Kidney glomerular epithelial cell (primary cell): ENCODE measurements at regions not wholly inside any gene's neighbourhood (a gene's known extent, or its start where the extent isn't known, plus 50 kb on each side); places are given as distances from the start of the nearest gene placed in this dataset.
"Not testable (repeated sequence)": the region's sequence is repeated elsewhere in the genome, so short reads cannot be mapped to it uniquely, and the experiment has no call there.

ENCODE experiments used
- DNase-seq: peaks from one replicate; lab custom pipeline; 2025; lab: John Stamatoyannopoulos, UW

DNA sequence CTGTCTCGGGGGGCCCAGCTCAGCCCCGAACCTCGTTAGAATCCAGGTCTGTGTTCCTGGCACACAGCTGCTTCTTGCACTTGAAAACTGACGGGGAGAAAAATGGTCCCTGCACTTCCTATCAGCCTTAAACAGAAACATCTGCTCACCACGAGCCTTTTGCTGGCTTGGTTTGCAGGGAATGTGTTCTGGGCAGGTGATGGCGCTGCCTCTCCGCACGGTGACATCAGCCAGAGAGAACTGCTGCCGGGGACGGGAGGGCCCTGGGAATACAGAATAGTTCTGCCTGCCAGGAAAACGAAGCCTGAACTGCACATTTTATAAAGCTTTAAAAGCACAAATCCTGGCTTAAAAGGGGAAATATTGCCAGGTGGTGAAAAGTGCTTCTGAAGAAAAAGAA is 622.5 kb downstream of the TYW1 start:
- DNase-seq = no peak

DNA sequence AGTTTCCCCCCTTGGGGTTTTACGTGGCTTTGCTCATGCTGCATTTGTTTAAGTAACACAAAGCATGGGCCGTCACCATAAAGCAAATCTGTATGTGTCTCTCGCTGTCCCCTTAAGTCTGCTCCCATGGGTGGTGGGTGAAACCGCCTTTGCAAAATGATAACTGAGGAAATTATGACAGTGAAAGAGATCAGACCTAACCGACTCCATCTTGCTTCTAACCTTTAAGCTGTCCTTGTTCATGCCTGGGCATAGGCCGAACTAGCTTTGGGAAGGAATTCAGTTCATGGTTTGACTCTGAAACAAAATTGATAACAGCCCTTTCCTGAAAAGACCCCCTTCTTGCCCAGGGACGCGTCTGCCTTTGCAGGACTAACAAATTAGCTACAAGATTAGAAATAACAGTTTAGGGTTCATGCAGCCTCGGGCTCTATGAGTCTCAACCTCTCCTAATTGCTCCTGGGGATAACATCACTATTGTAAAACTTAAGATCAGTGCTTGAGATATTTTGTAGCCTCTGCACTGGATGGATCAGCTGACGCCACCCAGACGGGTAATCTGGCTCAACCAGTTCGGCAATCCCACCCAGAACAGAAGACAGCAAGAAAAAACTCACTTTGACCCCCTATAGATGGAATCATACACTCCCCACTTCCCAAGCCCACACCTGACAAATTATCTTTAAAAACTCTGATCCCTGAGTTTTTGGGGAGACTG is 623.7 kb downstream of the TYW1 start:
- DNase-seq = no peak

DNA sequence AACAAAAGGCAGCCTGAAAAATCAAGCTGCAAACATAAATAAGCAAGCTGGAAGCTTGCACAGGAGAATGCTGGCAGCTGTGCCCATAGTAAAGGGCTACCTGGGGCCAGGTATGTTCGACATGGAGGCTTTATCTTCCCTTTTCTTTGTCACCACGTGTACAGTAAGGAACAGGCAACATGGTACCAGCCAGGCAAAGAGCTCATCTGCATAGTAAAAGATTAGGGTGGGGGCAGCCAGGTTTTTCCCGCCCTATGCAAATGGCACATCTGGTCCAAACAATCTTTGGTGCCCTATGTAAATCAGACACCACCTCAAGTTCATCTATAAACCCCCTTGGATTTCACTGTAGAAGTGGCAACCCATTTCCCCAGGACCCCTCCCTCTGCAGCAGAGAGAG is 625.1 kb downstream of the TYW1 start:
- no peak for DNase-seq

DNA sequence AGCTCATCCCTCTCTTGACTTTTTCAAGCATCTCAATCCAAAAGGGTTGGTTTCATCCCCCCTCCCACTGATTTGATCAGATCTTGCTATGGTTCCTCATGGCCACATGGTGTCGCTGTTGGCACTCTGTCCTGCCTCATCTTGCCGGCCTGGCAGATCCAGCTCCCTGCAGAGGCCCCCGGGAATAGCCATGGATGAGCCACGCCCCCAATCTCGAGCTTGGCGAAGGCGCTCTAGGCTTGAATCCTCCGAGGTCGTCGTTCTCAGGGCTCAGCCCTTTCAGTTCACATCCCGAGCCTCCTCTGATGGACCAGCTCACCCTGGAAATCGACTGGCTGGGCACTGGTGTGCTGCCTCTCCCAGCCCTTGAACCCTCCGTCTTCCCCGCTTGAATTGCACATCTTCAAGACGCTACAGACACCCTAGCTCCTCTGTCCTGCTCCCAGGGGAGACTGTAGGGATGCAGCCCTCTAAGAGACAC is 628.7 kb downstream of the TYW1 start:
- peak; percentile 25 for DNase-seq

DNA sequence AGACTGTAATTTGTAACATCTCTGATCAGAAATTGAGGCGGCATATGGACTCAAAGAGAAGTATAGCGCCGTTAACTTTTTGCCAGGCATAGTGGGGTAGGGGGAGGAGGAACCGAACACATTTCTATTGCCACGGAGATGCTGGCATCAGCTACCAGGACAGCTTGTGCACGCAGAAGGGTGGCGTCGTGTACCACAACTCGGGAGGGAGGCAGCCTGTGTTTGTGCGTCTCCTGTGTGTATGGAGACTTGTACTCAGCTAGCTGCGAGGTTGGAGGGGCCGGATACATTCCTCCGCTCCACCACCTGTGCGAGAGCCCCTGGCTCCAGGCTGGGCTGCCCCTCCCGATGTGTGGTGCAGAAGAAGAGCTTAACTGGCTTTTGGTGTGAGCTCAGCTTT is 634.8 kb downstream of the TYW1 start:
- DNase-seq = no peak

DNA sequence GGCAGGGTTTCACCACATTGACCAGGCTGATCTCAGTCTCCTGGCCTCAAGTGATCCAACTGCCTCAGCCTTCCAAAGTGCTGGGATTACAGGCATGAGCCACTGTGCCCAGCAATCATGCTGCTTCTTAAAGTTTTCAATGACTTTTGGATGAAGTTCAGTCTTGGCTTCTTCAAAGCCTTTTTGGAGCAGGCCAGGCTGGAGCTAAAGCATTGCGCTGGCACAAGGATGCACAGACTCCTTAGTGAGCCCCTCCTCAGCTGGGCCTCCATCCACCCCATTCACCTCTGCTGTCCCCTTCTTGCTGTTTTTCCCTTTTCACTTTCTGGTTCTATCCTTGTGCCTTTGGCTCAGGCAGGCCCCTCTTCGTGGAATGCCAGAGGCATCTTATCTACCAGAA is 638.6 kb downstream of the TYW1 start:
- DNase-seq = no peak

DNA sequence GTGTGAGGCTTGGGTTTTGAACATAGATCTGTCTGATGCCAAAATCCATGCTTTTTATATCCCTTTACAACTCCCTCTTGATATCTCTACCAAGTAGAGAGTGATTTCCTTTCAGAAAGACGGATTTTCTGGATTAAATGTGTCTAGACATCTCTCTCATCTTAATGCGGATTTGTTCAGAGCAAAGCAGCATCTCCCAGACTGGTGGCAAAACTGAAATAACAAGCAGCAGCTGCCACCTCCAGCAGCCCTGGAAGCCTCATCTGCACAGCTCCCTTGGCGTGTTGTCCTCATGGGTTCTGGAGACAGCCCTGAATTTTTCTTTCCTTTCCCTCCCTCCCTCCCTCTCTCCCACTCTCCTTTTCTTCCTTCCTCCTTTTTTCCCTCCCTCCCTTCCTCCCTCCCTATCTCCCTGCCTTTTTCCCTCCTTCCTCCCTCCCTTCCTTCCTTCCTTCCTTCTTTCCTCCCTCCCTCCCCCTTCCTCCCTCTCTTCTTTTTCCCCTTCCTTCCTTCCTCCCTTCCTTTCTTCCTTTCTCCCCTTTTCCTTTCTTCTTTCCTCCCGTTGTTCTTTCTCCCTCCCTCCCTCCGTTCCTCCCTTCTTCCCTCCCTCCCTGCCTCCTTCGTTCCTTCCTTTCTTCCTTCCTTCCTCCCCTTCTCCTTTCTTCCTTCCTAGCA is 639.9 kb downstream of the TYW1 start:
- DNase-seq = no peak

DNA sequence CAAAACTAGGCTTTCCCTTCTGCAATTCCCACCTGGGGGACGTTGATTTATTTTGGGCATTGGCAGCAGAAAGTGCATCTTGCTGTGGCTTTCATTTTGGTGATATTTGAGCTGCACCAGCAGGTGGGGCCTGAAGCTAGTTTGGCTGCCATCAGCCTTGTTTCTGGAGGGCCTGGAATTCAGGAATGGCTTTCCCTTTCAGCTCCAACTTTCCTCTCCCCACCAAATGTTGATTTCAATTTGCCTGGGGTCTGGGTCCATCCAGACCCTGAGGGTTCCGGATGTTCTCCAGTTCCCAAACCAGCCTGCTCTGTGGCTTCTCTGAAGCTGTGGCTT is 640.4 kb downstream of the TYW1 start:
- no peak for DNase-seq

DNA sequence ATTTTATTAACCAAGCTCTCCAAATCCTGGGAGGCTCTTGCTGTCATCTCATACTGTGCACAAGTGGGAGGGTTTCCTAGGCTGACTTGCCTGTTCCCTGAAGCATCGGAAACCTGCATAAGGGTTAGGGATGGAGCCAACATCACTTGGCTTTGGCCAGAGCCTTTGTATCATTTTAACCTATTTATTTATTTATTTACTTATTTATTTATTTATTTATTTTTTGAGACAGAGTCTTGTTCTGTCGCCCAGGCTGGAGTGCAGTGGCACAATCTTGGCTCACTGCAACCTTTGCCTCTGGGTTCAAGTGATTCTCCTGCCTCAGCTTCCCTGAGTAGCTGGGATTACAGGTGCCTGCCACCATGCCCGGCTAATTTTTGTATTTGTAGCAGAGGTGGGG is 645.9 kb downstream of the TYW1 start:
- not testable (repeated sequence) for DNase-seq

DNA sequence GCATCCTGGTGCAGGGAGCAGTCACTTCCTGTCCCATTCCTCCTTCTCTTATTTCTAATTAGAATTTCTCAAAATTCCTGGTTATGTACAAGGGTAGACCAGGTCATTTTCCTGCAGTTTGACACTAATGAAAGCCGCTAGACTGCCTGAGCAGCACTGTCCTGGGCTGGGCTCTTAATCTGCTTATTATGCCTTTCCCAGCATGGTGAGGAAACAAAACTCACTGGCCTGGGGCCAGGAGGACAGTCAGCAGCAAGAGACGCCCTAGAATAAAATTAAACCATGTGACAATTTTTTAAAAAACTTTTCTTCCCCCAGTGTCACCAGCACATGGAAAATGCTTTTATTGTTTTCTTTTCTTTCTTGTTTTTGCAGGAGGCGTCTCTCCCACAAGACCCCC is 647.5 kb downstream of the TYW1 start:
- no peak for DNase-seq

DNA sequence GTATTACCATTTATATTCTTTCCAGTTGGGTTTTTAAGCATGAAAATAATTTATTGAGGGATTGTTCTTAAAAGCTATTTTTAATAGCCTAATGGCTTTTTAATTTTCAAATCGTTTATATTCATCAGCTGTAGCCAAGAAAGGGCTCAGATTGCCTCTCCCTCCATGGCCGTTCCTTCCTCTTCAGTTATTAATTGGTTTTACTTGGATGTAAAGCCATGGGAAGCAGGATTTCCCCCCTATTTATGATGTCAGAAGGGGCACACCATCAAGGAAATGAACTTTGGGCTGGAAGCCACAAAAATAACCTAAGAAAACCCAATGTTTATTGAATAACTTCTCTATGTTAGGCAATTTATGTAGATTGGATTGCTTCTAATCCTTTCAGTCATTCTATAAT is 656.3 kb downstream of the TYW1 start:
- no peak for DNase-seq

DNA sequence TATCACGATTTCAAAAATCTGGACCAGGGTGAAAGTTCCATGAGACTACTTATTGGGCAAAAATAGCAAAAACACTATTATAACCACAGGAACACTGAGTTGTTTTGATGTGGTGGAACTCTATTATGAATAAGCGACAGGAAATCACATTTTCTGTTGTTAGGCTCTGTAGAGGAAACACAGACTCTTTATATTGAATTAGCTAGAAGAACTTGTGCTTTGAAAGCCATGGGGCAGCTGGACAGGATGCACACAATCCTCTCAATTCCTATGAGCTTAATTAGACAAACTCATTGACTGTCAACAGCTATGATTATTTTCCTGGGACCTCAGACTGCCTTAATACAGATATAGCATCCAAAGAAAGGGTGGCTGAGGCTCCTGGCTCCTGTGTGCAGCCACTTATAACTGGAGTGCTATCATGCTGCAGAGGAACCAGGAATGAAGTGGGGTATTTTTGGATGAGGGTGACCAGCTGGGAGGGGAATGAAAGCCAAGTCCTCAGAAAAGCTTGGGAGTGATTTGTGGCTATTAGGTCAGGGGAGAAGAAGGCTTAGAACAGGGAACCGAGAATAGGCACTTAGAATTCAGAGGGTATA is 657.3 kb downstream of the TYW1 start:
- no peak for DNase-seq

DNA sequence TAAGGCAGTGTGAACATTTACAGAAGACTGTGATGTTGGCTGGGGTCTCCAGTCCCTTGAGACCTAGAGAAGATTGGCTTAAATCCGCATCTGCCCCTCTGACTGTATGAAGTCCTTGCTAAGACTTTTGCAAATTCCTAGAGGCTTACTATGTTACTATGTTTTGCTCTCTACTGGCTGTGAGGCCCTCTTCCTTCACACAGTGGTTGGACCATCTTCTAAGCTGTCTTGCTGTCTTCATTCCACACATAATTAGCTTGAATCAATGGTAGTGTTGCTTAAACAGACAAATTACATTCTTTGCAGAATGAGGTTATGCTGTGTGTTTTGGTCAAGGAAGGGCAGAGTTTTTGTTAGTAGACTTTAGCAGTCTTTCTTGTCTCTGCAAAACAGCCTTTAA is 658.0 kb downstream of the TYW1 start:
- no peak for DNase-seq

DNA sequence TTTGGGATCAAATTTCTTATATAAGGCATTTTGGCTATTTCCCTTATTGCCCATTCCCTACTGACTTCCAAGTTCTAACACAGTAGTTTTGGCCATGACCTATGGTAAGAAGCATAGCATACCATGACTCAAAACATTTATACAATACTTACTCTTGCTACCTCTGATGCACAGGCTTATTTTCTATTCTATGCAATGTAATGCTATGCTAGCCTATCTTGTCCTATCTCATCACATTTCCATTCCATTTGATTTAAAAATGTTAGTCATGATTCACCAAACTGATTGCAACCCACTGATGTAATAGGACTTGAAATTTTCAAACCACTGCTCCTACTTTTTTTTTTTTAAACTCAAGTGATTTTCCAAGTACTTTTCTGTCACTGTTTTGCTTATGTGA is 658.5 kb downstream of the TYW1 start:
- no peak for DNase-seq

DNA sequence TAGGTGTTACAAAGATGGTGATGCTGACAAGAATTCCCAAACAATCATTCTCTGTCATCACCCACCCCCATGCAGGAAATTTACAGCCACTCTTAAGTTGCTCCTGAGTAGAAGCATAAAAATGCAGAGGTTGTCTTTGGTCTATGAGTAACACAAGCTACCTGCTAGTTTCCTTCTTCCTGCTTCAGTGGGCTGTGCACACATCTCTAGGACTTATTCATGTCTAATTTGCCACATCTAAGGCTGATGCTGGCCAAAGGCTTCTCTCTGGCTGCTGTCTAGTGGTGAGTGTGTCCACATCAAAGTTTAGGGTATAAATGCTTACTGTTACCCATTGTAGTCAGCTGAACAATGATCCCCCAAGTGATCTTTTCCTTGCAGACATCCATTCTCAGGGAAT is 662.5 kb downstream of the TYW1 start:
- peak; percentile 6 for DNase-seq

DNA sequence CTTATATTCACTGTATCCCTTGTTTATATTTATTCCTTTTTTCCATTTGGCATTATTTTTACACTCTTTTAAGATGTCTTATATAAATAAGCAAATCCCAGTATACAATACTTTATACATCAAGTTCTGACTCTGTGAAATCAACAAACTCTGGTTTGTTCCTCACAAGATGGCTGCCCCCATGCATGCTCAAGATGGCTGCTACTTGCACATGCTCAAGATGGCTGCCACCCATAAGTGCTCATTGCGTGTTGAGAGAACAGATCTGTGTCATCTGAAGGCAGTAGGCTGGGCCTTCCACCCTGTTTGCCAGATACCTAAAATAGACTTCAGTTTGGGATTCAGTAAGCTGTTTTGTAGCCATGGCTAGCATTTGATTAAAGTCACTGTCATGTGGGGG is 666.2 kb downstream of the TYW1 start:
- no peak for DNase-seq

DNA sequence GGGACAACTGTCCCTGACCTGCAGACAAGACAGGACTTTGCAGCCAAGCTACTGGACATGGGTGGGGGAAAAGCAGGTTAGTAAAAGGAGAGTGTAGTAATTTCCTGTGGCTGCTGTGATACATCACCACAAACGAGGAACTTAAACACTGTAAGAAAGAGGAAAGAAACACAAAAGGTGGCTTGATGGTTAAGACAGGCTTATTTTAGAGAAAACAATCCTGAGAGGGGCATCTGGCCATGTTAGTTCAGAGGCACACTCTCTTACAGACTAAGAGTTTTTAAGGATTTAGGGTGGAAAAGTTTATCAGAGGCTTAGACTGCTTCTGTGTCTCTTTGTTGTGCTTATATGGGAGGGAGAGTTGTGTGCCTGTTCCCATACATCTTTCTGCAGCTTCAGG is 667.0 kb downstream of the TYW1 start:
- no peak for DNase-seq

DNA sequence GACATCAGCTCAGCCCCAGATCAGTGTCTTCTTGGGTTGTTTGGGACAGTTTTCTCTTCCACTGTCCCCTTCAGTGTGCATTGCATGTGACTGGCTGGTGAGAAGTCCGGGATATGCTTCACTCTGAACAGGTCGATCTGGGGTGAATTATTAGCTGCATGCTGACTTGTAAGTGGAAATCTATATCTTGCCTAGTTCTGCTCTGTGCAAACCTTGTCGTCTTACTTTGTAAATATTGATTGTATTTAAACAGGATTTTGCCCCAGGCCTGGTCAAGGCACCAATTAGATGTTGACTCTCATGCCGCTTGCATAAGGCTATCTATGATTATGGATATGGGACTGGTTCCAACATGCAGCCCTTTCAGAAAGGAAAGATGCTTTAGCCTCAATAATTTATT is 669.7 kb downstream of the TYW1 start:
- not testable (repeated sequence) for DNase-seq

DNA sequence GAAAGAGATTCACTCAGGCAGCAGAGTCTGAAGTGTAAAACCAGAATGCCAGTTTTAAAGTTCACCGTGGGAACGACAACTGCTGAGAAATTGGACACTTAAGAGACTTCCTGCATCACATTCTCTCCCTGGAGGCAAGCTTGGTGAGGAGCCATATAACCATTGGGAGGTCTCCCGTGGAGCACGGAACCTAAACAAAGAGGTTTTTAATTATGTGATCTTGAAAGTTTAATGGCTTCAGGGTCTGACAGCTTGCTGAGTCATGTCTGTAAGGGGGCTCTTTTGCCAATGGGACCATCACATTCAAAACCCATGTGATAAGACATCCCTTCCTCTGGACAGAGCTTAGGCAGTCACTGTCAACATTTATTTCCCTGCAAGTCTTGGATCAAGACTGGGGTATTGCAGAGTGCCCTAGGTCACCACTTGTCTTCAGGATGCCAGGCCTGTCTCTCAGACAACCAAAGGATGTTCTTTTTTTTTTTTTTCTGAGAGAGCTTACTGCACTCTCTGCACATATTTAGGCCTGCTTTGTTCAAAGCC is 674.4 kb downstream of the TYW1 start:
- no peak for DNase-seq

DNA sequence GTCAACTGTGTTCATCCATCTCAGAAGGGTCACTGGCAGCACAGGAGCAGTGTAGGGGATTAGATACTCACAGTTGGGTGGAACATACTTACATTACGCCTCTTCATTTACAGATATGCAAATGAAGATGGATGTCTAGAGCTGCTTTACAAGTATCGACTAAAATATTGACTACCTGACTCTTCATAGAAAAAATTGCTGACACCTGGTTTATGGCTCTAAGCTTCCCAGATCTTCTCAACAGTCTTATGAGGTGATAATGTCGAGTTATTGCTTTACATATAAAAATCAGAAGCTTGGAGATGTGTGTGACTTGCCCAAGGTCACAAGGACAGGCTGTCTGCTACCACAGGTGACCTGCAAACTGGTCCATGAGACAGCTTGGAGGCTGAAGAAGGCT is 677.2 kb downstream of the TYW1 start:
- DNase-seq = no peak

DNA sequence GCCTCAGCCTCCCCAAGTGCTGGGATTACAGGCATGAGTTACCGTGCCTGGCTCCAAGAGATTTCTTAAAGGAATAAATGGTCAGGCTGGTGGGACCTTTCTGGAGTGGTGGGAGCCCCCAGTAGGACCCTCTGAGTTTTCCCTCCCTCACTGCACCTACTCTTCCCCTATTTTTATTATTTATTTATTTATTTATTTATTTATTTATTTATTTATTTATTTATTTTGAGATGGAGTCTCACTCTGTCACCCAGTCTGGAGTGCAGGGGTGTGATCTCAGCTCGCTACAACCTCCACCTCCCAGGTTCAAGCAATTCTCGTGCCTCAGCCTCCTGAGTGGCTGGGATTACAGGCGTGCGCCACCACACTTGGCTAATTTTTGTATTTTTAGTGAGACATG is 678.2 kb downstream of the TYW1 start:
- DNase-seq = not testable (repeated sequence)

DNA sequence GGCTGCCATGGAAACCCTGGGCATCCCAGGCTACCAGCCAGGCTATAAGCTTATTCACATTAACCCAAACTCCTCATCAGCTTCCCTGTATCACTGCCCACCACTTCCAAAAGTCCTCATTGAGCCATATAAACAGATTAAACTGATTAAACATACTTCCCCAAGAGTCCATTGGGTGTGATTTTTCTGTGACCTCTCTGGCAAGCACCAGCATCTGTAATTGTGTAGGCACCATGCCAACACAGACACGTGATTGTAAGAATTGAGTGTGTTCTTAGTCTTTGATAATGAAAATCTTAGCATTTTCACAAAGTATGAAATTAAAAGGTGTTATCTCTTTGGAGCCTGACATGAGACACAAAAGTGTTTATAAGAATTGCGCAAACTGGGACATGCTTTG is 679.3 kb downstream of the TYW1 start:
- DNase-seq = no peak

DNA sequence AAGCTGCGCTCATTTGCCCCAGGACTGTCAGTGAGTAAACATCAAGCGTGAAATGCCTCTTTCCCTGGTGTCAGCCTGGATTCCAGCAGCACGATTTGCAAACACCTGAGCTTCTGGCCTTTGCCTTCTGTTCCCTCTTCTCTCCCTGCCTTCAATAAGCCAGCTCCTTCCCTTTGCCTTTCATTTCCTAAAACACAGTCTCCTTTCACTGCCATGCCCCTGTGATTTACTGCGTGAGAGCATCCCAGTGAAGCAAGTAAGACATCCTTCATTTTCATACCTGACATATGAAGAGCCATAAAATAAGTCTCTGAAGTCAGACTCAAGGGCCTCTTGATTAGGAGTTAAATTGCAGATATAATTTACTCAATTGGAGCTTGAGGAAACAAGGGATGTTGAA is 681.8 kb downstream of the TYW1 start:
- no peak for DNase-seq
